C4-2B (cell line): ENCODE measurements at regions not wholly inside any gene's neighbourhood (a gene's known extent, or its start where the extent isn't known, plus 50 kb on each side); places are given as distances from the start of the nearest gene placed in this dataset.

Experiments used
- CTCF ChIP-seq: fragments of 450-650 bp; conservative IDR thresholded peaks from 2 replicates; pipeline ENCODE4 v1.5.1; 2017; ENCODE audit warnings: mild to moderate bottlenecking
- ZFX ChIP-seq: fragments of 450-650 bp; IDR thresholded peaks from 2 replicates; pipeline ENCODE4 v1.6.1; 2017

- TF ChIP-seq CTCF = no peak
- no peak for TF ChIP-seq ZFX
These were observed 330.3 kb upstream of the NPSR1 start for GRCh38 chr7:34327681-34328080.
